Esophagus squamous epithelium (tissue), 4 donors: ENCODE measurements at regions not wholly inside any gene's neighbourhood (a gene's known extent, or its start where the extent isn't known, plus 50 kb on each side); places are given as distances from the start of the nearest gene placed in this dataset.

Experiments
- POLR2A ChIP-seq, 4 donors: fragments of 450-650 bp; IDR thresholded peaks; one replicate each; pipeline ENCODE4 v1.6.1; 2017; ENCODE audit warnings: antibody characterized with exemption in 4 of 4, mild to moderate bottlenecking in 4 of 4, moderate library complexity in 3 of 4
- TF ChIP-seq, protein P1 (sequence below), 6 experiments: fragments of 450-650 bp in 4 of 6; fragments of 200-600 bp in 2 of 6; sonication (generic) in 2 of 6; IDR thresholded peaks; one replicate each; pipeline ENCODE4 v1.5.1; 2016 to 2019; ENCODE audit warnings: antibody characterized with exemption in 6 of 6, mild to moderate bottlenecking in 4 of 6, moderate library complexity in 4 of 6

DNA sequence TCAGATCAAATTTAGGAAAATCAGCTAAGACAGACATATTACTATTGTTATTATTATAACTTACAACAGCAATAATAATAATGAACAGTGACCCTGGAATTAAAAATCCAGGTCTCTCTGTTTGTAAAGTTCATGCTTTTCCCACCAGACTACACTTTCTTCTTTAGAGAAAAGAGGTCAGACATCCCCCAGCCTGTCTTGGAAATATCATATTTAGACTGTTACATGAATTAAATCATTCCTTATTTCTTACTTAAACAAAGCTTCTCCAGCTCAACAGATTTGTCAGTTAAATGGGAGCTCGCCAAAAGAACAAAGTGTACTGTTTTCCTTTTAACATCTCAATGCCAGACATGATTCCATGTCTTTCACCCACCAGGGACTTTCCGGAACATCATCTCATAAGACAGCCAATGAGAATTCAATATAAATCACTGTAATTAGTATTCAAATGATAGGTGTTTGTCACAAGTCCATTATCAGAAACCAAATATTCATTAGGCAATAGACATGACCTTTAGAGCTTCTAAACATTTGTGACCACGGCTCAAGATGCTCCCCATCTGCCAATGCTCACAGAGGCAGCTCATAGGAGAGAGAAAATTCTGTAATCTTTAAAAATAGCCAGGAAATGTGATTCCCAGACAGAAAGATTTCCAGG, 351.9 kb downstream of the ENC1 start:
- TF ChIP-seq, protein P1, sequence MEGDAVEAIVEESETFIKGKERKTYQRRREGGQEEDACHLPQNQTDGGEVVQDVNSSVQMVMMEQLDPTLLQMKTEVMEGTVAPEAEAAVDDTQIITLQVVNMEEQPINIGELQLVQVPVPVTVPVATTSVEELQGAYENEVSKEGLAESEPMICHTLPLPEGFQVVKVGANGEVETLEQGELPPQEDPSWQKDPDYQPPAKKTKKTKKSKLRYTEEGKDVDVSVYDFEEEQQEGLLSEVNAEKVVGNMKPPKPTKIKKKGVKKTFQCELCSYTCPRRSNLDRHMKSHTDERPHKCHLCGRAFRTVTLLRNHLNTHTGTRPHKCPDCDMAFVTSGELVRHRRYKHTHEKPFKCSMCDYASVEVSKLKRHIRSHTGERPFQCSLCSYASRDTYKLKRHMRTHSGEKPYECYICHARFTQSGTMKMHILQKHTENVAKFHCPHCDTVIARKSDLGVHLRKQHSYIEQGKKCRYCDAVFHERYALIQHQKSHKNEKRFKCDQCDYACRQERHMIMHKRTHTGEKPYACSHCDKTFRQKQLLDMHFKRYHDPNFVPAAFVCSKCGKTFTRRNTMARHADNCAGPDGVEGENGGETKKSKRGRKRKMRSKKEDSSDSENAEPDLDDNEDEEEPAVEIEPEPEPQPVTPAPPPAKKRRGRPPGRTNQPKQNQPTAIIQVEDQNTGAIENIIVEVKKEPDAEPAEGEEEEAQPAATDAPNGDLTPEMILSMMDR (IDR thresholded peaks at IDR 0.05) = no peak
- no peak for TF ChIP-seq POLR2A (IDR thresholded peaks at IDR 0.05)
